ENCODE measurements at regions not wholly inside any gene's neighbourhood (a gene's known extent, or its start where the extent isn't known, plus 50 kb on each side); places are given as distances from the start of the nearest gene placed in this dataset.

DNA sequence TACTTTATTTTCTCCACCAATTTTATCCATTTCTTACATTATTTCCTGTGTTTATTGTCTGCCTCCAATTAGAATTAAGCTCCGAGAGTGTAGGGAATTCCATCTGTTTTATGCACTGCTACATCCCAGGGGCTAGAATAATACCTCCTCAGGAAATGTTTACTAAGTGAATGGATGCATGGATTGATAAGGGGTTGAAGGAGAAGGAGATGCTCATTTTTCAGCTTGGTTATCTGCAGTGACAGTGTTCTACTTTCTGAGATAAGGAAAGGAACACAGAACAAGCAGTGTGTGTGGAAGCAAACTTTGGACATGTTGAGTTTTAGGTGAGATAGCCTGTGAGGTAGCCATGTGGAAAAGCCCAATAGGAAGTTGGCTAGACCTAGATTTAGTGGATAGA lies 164.6 kb upstream of the HMGA2 start:
- FAIRE-seq = no peak
- Histone ChIP-seq H3K4me1 (peaks cover 28% of the 10 kb centered on the region), H3K4me3 (no peak overlapping the region), H3K9me3 (no peaks in the 10 kb centered on the region), H3K27ac (no peak overlapping the region), H3K4me2 (no peak overlapping the region)
- TF ChIP-seq POLR2AphosphoS2 (conservative IDR thresholded peaks at IDR 0.05; ENCODE audit: low read length) (no peak), NPAS2 (CRISPR knock-in tag; IDR thresholded peaks at IDR 0.05; ENCODE audit: borderline replicate concordance) (no peak), BHLHE40 (IDR thresholded peaks at IDR 0.05; ENCODE audit: low read depth, low read length) (no peak), PHF8 (IDR thresholded peaks at IDR 0.05; ENCODE audit: borderline replicate concordance, low read depth) (no peak), HOXA7 (CRISPR knock-in tag; IDR thresholded peaks at IDR 0.05) (no peak), ESRRA (IDR thresholded peaks at IDR 0.05; ENCODE audit: borderline replicate concordance, low read length) (no peak), POLR2A (IDR thresholded peaks at IDR 0.05; ENCODE audit: low read length) (no peak), RFX5 (IDR thresholded peaks at IDR 0.05) (no peak), ZNF302 (CRISPR knock-in tag; IDR thresholded peaks at IDR 0.05) (no peak), SREBF2 (IDR thresholded peaks at IDR 0.05) (no peak), CBX8 (IDR thresholded peaks at IDR 0.05) (no peak), GATA3 (IDR thresholded peaks at IDR 0.05; ENCODE audit: borderline replicate concordance) (no peak), SMC3 (IDR thresholded peaks at IDR 0.05) (no peak), CHD2 (IDR thresholded peaks at IDR 0.05; ENCODE audit: low read length, partially characterized antibody) (no peak), MAZ (IDR thresholded peaks at IDR 0.05; ENCODE audit: borderline replicate concordance, low read depth, low read length) (no peak)
- TF ChIP-seq, protein P1, sequence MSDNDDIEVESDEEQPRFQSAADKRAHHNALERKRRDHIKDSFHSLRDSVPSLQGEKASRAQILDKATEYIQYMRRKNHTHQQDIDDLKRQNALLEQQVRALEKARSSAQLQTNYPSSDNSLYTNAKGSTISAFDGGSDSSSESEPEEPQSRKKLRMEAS (IDR thresholded peaks at IDR 0.05) = no peak
- TF ChIP-seq, protein P2, sequence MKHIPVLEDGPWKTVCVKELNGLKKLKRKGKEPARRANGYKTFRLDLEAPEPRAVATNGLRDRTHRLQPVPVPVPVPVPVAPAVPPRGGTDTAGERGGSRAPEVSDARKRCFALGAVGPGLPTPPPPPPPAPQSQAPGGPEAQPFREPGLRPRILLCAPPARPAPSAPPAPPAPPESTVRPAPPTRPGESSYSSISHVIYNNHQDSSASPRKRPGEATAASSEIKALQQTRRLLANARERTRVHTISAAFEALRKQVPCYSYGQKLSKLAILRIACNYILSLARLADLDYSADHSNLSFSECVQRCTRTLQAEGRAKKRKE (CRISPR knock-in tag; IDR thresholded peaks at IDR 0.05; ENCODE audit: low read depth) = no peak
- TF ChIP-seq, protein P3, sequence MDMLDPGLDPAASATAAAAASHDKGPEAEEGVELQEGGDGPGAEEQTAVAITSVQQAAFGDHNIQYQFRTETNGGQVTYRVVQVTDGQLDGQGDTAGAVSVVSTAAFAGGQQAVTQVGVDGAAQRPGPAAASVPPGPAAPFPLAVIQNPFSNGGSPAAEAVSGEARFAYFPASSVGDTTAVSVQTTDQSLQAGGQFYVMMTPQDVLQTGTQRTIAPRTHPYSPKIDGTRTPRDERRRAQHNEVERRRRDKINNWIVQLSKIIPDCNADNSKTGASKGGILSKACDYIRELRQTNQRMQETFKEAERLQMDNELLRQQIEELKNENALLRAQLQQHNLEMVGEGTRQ (IDR thresholded peaks at IDR 0.05) = no peak
- DNase-seq (ENCODE audit: low read depth in 1 of 2, low spot score in 1 of 2) = no peak
- ATAC-seq = no peak
- WGBS (ENCODE audit: missing lambda C conversion rate) = 86% methylated on average over 1 of the region's 1 CpG
- ChIA-PET CTCF (interaction anchor here (0.6 to 2.1 kb wide), 4 partner anchors 36 to 385 kb away, joined by 3 to 7 read pairs (median 3); no protein-coding TSS in a partner anchor), POLR2A (no interaction called here)

DNA sequence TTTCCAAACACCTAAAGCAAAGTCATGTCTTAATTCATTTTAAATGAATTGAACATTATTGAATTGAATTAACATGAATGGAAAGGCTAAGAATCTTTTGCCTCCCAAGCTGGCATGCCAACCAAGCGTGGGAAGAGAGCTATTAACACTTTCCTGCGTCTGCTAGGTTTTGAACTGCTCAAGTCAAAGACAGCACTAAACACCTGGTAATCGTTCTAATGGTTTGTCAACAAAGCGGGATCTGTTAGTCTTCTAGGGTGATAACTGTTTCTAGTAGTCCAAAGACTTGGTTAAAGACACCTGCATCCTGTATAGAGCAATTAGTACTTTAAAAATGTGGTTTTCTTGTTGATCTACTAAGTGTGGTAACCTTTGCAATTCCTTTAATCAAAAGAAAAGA lies 164.2 kb upstream of the HMGA2 start:
- CTCF ChIA-PET = interaction anchor here (0.7 to 2.1 kb wide), 5 partner anchors 11 to 385 kb away, joined by 3 to 7 read pairs (median 3); no protein-coding TSS in a partner anchor
- H3K27ac ChIP-seq = no peak overlapping the region
- no peak for DNase-seq (ENCODE audit: low read depth in 1 of 2, low spot score in 1 of 2)
- FAIRE-seq = no peak
- WGBS (ENCODE audit: missing lambda C conversion rate) = 86% methylated on average over 4 of the region's 4 CpGs
- ATAC-seq = no peak
- TF ChIP-seq ZNF302 (CRISPR knock-in tag; IDR thresholded peaks at IDR 0.05) (no peak), HOXB5 (CRISPR knock-in tag; IDR thresholded peaks at IDR 0.05) (no peak), FOXS1 (CRISPR knock-in tag; IDR thresholded peaks at IDR 0.05) (no peak), TFCP2L1 (CRISPR knock-in tag; IDR thresholded peaks at IDR 0.05) (no peak), RAD21 (conservative IDR thresholded peaks at IDR 0.05 in 1 of 2, IDR thresholded peaks at IDR 0.05 in 1 of 2) (no peak), POLR2A (IDR thresholded peaks at IDR 0.05; ENCODE audit: low read length) (no peak), SREBF2 (IDR thresholded peaks at IDR 0.05) (no peak), CEBPB (IDR thresholded peaks at IDR 0.05) (no peak), TP53 (CRISPR knock-in tag; IDR thresholded peaks at IDR 0.05) (no peak)
- TF ChIP-seq, protein P4, sequence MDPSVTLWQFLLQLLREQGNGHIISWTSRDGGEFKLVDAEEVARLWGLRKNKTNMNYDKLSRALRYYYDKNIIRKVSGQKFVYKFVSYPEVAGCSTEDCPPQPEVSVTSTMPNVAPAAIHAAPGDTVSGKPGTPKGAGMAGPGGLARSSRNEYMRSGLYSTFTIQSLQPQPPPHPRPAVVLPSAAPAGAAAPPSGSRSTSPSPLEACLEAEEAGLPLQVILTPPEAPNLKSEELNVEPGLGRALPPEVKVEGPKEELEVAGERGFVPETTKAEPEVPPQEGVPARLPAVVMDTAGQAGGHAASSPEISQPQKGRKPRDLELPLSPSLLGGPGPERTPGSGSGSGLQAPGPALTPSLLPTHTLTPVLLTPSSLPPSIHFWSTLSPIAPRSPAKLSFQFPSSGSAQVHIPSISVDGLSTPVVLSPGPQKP (IDR thresholded peaks at IDR 0.05; ENCODE audit: low read depth, low read length) = no peak
- TF ChIP-seq, protein P5, sequence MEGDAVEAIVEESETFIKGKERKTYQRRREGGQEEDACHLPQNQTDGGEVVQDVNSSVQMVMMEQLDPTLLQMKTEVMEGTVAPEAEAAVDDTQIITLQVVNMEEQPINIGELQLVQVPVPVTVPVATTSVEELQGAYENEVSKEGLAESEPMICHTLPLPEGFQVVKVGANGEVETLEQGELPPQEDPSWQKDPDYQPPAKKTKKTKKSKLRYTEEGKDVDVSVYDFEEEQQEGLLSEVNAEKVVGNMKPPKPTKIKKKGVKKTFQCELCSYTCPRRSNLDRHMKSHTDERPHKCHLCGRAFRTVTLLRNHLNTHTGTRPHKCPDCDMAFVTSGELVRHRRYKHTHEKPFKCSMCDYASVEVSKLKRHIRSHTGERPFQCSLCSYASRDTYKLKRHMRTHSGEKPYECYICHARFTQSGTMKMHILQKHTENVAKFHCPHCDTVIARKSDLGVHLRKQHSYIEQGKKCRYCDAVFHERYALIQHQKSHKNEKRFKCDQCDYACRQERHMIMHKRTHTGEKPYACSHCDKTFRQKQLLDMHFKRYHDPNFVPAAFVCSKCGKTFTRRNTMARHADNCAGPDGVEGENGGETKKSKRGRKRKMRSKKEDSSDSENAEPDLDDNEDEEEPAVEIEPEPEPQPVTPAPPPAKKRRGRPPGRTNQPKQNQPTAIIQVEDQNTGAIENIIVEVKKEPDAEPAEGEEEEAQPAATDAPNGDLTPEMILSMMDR (IDR thresholded peaks at IDR 0.05) = no peak
- POLR2A ChIA-PET = no interaction called here
- no peaks in the 10 kb centered on the region for H3K9me3 ChIP-seq
- H3K4me3 ChIP-seq = no peak overlapping the region
- H3K4me1 ChIP-seq = peaks cover 28% of the 10 kb centered on the region
- H3K4me2 ChIP-seq = no peak overlapping the region

Measured in A549 (cell line).